ENCODE measurements at regions not wholly inside any gene's neighbourhood (a gene's known extent, or its start where the extent isn't known, plus 50 kb on each side); places are given as distances from the start of the nearest gene placed in this dataset.
"Not testable (repeated sequence)": the region's sequence is repeated elsewhere in the genome, so short reads cannot be mapped to it uniquely, and the experiment has no call there.

GRCh38 chr13:34372581-34372980 is 554.6 kb downstream of the RFC3 start:
- DNase-seq = no peak

- DNase-seq = no peak
Measured at GRCh38 chr13:34376483-34376882, 558.5 kb downstream of the RFC3 start.

- no peak for DNase-seq
Measured at GRCh38 chr13:34381228-34381627, 560.8 kb upstream of the NBEA start.

GRCh38 chr13:34383728-34384127 is 558.3 kb upstream of the NBEA start:
- no peak for DNase-seq

- DNase-seq = not testable (repeated sequence)
Measured at GRCh38 chr13:34386229-34386628, 555.8 kb upstream of the NBEA start.

GRCh38 chr13:34391076-34391475 is 551.0 kb upstream of the NBEA start:
- DNase-seq = no peak

GRCh38 chr13:34401696-34402095 is 540.4 kb upstream of the NBEA start:
- DNase-seq = no peak

GRCh38 chr13:34405410-34406181 is 536.5 kb upstream of the NBEA start:
- DNase-seq = no peak

GRCh38 chr13:34408640-34409039 is 533.4 kb upstream of the NBEA start:
- DNase-seq = no peak

GRCh38 chr13:34409496-34410182 is 532.4 kb upstream of the NBEA start:
- DNase-seq = no peak

- DNase-seq = no peak
Measured at GRCh38 chr13:34410678-34411077, 531.4 kb upstream of the NBEA start.

GRCh38 chr13:34411177-34411576 is 530.9 kb upstream of the NBEA start:
- no peak for DNase-seq

- no peak for DNase-seq
Measured at GRCh38 chr13:34411894-34412293, 530.2 kb upstream of the NBEA start.

- no peak for DNase-seq
Measured at GRCh38 chr13:34412295-34412694, 529.8 kb upstream of the NBEA start.

GRCh38 chr13:34412817-34413375 is 529.2 kb upstream of the NBEA start:
- DNase-seq = no peak

GRCh38 chr13:34413538-34414210 is 528.4 kb upstream of the NBEA start:
- no peak for DNase-seq

- no peak for DNase-seq
Measured at GRCh38 chr13:34414616-34415015, 527.5 kb upstream of the NBEA start.

GRCh38 chr13:34416971-34417380 is 525.1 kb upstream of the NBEA start:
- DNase-seq = no peak

GRCh38 chr13:34417896-34418295 is 524.2 kb upstream of the NBEA start:
- DNase-seq = no peak

GRCh38 chr13:34419025-34419424 is 523.0 kb upstream of the NBEA start:
- no peak for DNase-seq

GRCh38 chr13:34419755-34420154 is 522.3 kb upstream of the NBEA start:
- DNase-seq = no peak

GRCh38 chr13:34420702-34421346 is 521.2 kb upstream of the NBEA start:
- DNase-seq = no peak

- no peak for DNase-seq
Measured at GRCh38 chr13:34421347-34421719, 520.7 kb upstream of the NBEA start.
